ENCODE measurements at regions not wholly inside any gene's neighbourhood (a gene's known extent, or its start where the extent isn't known, plus 50 kb on each side); places are given as distances from the start of the nearest gene placed in this dataset.

DNA sequence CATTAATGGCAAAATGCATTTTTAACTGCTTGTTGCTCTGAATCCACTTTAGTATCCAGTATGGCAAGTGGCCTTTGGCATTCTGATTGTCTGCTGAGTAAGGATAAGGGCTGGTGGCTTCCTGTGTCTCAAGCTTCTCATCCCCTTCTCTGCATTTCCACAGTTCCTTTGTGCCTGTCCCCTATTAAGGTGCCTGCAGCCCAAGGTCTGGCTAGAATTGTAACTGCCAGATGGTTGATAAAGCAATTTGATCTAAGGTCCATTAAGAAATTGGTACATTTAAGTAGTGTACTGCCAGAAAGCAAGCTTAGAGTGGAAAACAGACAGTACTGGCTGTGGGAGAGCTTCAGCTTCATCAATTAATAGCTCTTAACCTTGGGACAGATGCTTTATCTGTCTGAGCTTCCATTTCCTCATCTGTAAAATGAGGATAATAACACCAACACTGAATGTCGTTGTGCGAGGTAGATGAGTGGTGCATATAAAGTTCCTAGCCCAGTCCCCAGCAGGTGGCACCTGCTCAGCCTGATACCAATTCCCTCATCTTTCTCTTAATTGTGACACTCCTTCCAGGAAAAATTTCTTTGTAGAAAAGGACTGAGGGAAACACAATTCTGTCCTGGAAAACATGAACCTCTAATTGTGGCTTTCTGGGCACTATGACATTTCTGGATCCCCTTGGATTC, 570.6 kb upstream of the GCFC2 start:
- DNase-seq (ENCODE audit: low spot score) (no peak), ATAC-seq (ENCODE audit: low FRiP score) (no peak)
- TF ChIP-seq, protein P1, sequence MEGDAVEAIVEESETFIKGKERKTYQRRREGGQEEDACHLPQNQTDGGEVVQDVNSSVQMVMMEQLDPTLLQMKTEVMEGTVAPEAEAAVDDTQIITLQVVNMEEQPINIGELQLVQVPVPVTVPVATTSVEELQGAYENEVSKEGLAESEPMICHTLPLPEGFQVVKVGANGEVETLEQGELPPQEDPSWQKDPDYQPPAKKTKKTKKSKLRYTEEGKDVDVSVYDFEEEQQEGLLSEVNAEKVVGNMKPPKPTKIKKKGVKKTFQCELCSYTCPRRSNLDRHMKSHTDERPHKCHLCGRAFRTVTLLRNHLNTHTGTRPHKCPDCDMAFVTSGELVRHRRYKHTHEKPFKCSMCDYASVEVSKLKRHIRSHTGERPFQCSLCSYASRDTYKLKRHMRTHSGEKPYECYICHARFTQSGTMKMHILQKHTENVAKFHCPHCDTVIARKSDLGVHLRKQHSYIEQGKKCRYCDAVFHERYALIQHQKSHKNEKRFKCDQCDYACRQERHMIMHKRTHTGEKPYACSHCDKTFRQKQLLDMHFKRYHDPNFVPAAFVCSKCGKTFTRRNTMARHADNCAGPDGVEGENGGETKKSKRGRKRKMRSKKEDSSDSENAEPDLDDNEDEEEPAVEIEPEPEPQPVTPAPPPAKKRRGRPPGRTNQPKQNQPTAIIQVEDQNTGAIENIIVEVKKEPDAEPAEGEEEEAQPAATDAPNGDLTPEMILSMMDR (IDR thresholded peaks at IDR 0.05) = no peak

GRCh38 chr2:76280686-76281085, 570.0 kb upstream of the GCFC2 start:
- ATAC-seq (ENCODE audit: low FRiP score) = no peak
- TF ChIP-seq, protein P1 (IDR thresholded peaks at IDR 0.05) = no peak
- no peak for DNase-seq (ENCODE audit: low spot score)

GRCh38 chr2:76279142-76279541, 568.4 kb upstream of the GCFC2 start:
- TF ChIP-seq, protein P1 (IDR thresholded peaks at IDR 0.05) = no peak
- DNase-seq (ENCODE audit: low spot score) (no peak), ATAC-seq (ENCODE audit: low FRiP score) (no peak)

DNA sequence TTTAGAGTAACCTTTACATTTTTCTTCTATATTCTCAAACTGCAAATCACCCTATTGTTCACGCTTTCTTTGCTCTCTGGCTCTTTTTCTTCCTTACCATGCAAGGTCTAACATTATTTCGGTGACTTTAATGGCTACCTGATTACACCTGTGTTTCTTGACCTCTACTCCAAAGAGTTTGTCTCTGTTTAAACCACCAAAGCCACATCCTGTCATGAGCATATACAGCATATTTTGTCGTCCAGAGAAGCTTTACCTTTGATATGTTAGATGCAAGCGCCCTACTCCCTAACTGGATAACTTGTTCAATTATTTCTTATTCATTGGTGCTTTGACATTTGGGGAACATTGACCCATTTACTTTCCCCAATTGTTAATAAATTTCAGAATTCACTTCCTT, 565.1 kb upstream of the GCFC2 start:
- ATAC-seq (ENCODE audit: low FRiP score) (no peak), DNase-seq (ENCODE audit: low spot score) (no peak)
- TF ChIP-seq, protein P1 (IDR thresholded peaks at IDR 0.05) = no peak

DNA sequence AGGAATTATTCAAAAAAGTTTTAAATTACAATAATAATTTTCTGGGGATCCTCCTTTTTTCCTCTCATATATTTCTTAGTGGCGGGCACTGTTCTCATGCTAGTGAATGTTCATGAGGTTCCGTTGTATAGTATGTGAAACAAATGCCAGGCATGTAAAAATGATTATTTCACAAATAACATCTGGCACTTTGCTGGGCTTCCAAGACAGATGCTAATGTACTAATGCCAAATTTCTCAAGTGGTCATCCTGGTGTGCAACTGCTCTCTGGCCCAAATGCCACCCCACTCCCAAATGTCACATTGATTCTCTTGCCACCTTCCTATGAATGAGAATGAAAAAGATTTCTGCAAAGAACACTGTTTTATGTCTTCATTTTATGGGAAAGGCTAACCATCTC, 564.0 kb upstream of the GCFC2 start:
- DNase-seq (ENCODE audit: low spot score) (no peak), ATAC-seq (ENCODE audit: low FRiP score) (no peak)
- TF ChIP-seq, protein P1 (IDR thresholded peaks at IDR 0.05) = no peak

DNA sequence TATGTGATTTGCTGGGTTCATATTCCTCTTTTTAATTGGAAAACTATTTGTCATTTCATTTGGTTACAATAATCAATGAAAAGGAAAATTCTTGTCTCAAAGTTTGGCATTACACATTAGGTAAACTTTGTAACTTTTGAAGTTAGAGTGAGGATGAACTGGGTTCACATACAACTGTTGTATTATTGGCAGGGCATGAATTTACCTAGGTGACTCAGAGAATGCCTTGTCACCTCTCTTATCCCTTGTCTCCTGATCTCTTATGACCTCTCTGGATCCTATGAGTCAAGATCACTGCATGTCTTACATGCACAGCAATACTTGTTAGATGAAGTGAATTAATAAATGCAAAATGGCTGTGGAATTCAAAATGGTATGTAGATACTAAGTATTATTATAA, 563.4 kb upstream of the GCFC2 start:
- ATAC-seq (ENCODE audit: low FRiP score) (no peak), DNase-seq (ENCODE audit: low spot score) (no peak)
- TF ChIP-seq, protein P1 (IDR thresholded peaks at IDR 0.05) = no peak

GRCh38 chr2:76270096-76270710, 559.5 kb upstream of the GCFC2 start:
- TF ChIP-seq, protein P1 (IDR thresholded peaks at IDR 0.05) = no peak
- ATAC-seq (ENCODE audit: low FRiP score) (no peak), DNase-seq (ENCODE audit: low spot score) (no peak)

All from omental fat pad (tissue), 3 donors.